Loucy (cell line): ENCODE measurements at regions not wholly inside any gene's neighbourhood (a gene's known extent, or its start where the extent isn't known, plus 50 kb on each side); places are given as distances from the start of the nearest gene placed in this dataset.

Source experiments
- H2AFZ ChIP-seq: fragments of 200-600 bp; sonication (generic); 2 replicates; pipeline ENCODE4 v1.6.0; 2016; ENCODE audit warnings: antibody characterized with exemption, mild to moderate bottlenecking, low read length, moderate library complexity
- H3F3A ChIP-seq: fragments of 200-600 bp; 2 replicates; pipeline ENCODE4 v1.6.0; 2016; ENCODE audit warnings: antibody characterized with exemption, low read depth, mild to moderate bottlenecking
- H3K27me3 ChIP-seq: fragments of 200-600 bp; sonication (generic); 2 replicates; pipeline ENCODE4 v1.6.1; 2014; ENCODE audit warnings: low read length, mild to moderate bottlenecking; ENCODE audit not compliant: insufficient read depth, poor library complexity, severe bottlenecking
- H3K36me3 ChIP-seq: fragments of 200-600 bp; sonication (generic); 2 replicates; pipeline ENCODE4 v1.6.1; 2016; ENCODE audit warnings: low read length; ENCODE audit not compliant: insufficient read depth
- H3K4me1 ChIP-seq: fragments of 200-600 bp; sonication (generic); 2 replicates; pipeline ENCODE4 v1.5.1; 2014; ENCODE audit warnings: low read length, mild to moderate bottlenecking; ENCODE audit not compliant: insufficient read depth, poor library complexity, severe bottlenecking
- H3K4me2 ChIP-seq: fragments of 200-600 bp; sonication (generic); 2 replicates; pipeline ENCODE4 v1.6.0; 2014; ENCODE audit warnings: antibody characterized with exemption, low read length, low read depth, mild to moderate bottlenecking; ENCODE audit not compliant: poor library complexity, severe bottlenecking
- H3K4me3 ChIP-seq: fragments of 200-600 bp; sonication (generic); 2 replicates; pipeline ENCODE4 v1.5.1; 2014; ENCODE audit warnings: low read length, mild to moderate bottlenecking, mixed read lengths; ENCODE audit not compliant: poor library complexity, severe bottlenecking
- H3K79me2 ChIP-seq: fragments of 200-600 bp; sonication (generic); 2 replicates; pipeline ENCODE4 v1.6.1; 2014; ENCODE audit warnings: low read length; ENCODE audit not compliant: insufficient read depth
- H3K9ac ChIP-seq: fragments of 200-600 bp; sonication (generic); 2 replicates; pipeline ENCODE4 v1.6.0; 2014; ENCODE audit warnings: mild to moderate bottlenecking, low read depth, low read length, moderate library complexity; ENCODE audit not compliant: poor library complexity, severe bottlenecking
- H3K9me2 ChIP-seq: fragments of 200-600 bp; sonication (generic); replicated peaks from 2 replicates; pipeline ENCODE4 v1.6.1; 2016; ENCODE audit warnings: low read depth, low read length, mixed read lengths
- H3K9me3 ChIP-seq: fragments of 200-600 bp; sonication (generic); 2 replicates; pipeline ENCODE4 v1.6.1; 2014; ENCODE audit warnings: mild to moderate bottlenecking, antibody characterized with exemption, low read length, low read depth; ENCODE audit not compliant: insufficient read depth
- H4K20me1 ChIP-seq: fragments of 200-600 bp; sonication (generic); 2 replicates; pipeline ENCODE4 v1.6.0; 2014; ENCODE audit warnings: antibody characterized with exemption, low read length, mild to moderate bottlenecking; ENCODE audit not compliant: insufficient read depth, poor library complexity, severe bottlenecking
- CTCF ChIP-seq: fragments of 200-600 bp; sonication (generic); conservative IDR thresholded peaks from 2 replicates; pipeline ENCODE4 v1.5.1; 2014; ENCODE audit warnings: mild to moderate bottlenecking, antibody characterized with exemption, low read length
- EZH2phosphoT487 ChIP-seq: fragments of 200-600 bp; IDR thresholded peaks from 2 replicates; pipeline ENCODE4 v1.6.1; 2018; ENCODE audit warnings: antibody characterized with exemption, mild to moderate bottlenecking, moderate library complexity, borderline replicate concordance

DNA sequence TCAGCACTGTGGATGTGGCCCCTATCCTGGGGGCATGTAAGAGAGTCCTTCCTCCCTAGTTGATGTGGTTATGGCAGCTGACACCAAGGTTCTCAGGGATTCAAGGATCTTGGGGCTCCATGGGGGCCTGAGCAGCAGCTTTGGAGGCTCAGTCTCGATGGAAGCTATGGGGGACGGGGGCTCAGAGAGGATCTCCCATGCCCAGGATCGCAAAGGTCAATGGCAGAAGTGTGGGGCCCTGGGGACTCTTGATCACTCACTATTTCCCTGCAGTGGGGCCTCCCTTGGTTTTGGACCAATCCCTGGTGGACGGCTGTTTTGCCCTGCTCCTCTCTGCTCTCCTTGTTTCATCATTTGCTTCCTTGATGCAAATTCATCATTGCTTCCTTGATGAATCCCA, 885.9 kb downstream of the CDH8 start:
- Histone ChIP-seq H3F3A (no peaks in the 10 kb centered on the region), H3K79me2 (no peaks in the 10 kb centered on the region), H3K9me2 (no peaks in the 10 kb centered on the region), H4K20me1 (no peaks in the 10 kb centered on the region), H2AFZ (no peak overlapping the region), H3K27me3 (no peaks in the 10 kb centered on the region), H3K4me1 (peaks cover 3% of the 10 kb centered on the region), H3K4me2 (no peak overlapping the region), H3K4me3 (no peak overlapping the region), H3K9me3 (no peaks in the 10 kb centered on the region), H3K36me3 (no peaks in the 10 kb centered on the region), H3K9ac (no peak overlapping the region)
- no peak for TF ChIP-seq CTCF
- no peak for TF ChIP-seq EZH2phosphoT487

GRCh38 chr16:61149709-61150108, 886.5 kb downstream of the CDH8 start:
- Histone ChIP-seq H3K9ac (no peak overlapping the region), H3F3A (no peaks in the 10 kb centered on the region), H3K9me3 (no peaks in the 10 kb centered on the region), H3K4me2 (no peak overlapping the region), H3K4me3 (no peak overlapping the region), H3K4me1 (peaks cover 4% of the 10 kb centered on the region), H4K20me1 (no peaks in the 10 kb centered on the region), H2AFZ (no peak overlapping the region), H3K36me3 (no peaks in the 10 kb centered on the region), H3K27me3 (no peaks in the 10 kb centered on the region), H3K79me2 (no peaks in the 10 kb centered on the region), H3K9me2 (no peaks in the 10 kb centered on the region)
- TF ChIP-seq CTCF, result no peak
- no peak for TF ChIP-seq EZH2phosphoT487

GRCh38 chr16:61148930-61149329, 887.3 kb downstream of the CDH8 start:
- Histone ChIP-seq H3F3A (no peaks in the 10 kb centered on the region), H3K9me3 (no peaks in the 10 kb centered on the region), H3K36me3 (no peaks in the 10 kb centered on the region), H3K27me3 (no peaks in the 10 kb centered on the region), H3K9me2 (no peaks in the 10 kb centered on the region), H3K4me3 (no peak overlapping the region), H3K4me1 (peaks cover 4% of the 10 kb centered on the region), H3K79me2 (no peaks in the 10 kb centered on the region), H3K4me2 (no peak overlapping the region), H3K9ac (no peak overlapping the region), H2AFZ (no peak overlapping the region), H4K20me1 (no peaks in the 10 kb centered on the region)
- TF ChIP-seq EZH2phosphoT487 (no peak), CTCF (peak; percentile 47)
